GM23338 (cell line): ENCODE measurements at regions not wholly inside any gene's neighbourhood (a gene's known extent, or its start where the extent isn't known, plus 50 kb on each side); places are given as distances from the start of the nearest gene placed in this dataset.

ENCODE experiments used
- ATAC-seq: fragments of 200-7000 bp; cut with Tn5 transposase; 3 replicates; pipeline ENCODE4 v1.9.1; 2020
- DNase-seq: peaks from one replicate; pipeline ENCODE4 v3.0.0-alpha.2; 2015; ENCODE audit warnings: low spot score
- H2AFZ ChIP-seq: fragments of 200-600 bp; sonication (generic); 2 replicates; pipeline ENCODE4 v1.8.0; 2016; ENCODE audit warnings: antibody characterized with exemption, mild to moderate bottlenecking, moderate library complexity
- H3F3A ChIP-seq: fragments of 200-600 bp; sonication (generic); replicated peaks from 2 replicates; pipeline ENCODE4 v1.8.0; 2017; ENCODE audit warnings: antibody characterized with exemption, mixed run types, low read depth
- H3K27ac ChIP-seq: fragments of 200-600 bp; sonication (generic); 2 replicates; pipeline ENCODE4 v1.6.1; 2016; ENCODE audit warnings: low read depth
- H3K27me3 ChIP-seq: fragments of 200-600 bp; sonication (generic); 2 replicates; pipeline ENCODE4 v1.8.0; 2016; ENCODE audit warnings: mild to moderate bottlenecking, mixed run types, moderate library complexity; ENCODE audit not compliant: insufficient read depth
- H3K36me3 ChIP-seq: fragments of 200-600 bp; sonication (generic); 2 replicates; pipeline ENCODE4 v1.8.0; 2016; ENCODE audit warnings: mild to moderate bottlenecking; ENCODE audit not compliant: insufficient read depth
- H3K4me1 ChIP-seq: fragments of 200-600 bp; sonication (generic); 2 replicates; pipeline ENCODE4 v1.8.0; 2016; ENCODE audit warnings: mild to moderate bottlenecking, moderate library complexity; ENCODE audit not compliant: insufficient read depth
- H3K4me2 ChIP-seq: fragments of 200-600 bp; sonication (generic); 2 replicates; pipeline ENCODE4 v1.7.1; 2017; ENCODE audit warnings: mixed run types
- H3K4me3 ChIP-seq: fragments of 200-600 bp; sonication (generic); 2 replicates; pipeline ENCODE4 v1.6.1; 2016; ENCODE audit warnings: mixed run types
- H3K79me2 ChIP-seq: fragments of 200-600 bp; sonication (generic); replicated peaks from 2 replicates; pipeline ENCODE4 v1.8.0; 2017; ENCODE audit warnings: mild to moderate bottlenecking; ENCODE audit not compliant: insufficient read depth
- H3K9me2 ChIP-seq: fragments of 200-600 bp; sonication (generic); 2 replicates; pipeline ENCODE4 v1.8.0; 2017; ENCODE audit not compliant: insufficient read depth
- H4K20me1 ChIP-seq: fragments of 200-600 bp; sonication (generic); replicated peaks from 2 replicates; pipeline ENCODE4 v1.8.0; 2017; ENCODE audit warnings: mild to moderate bottlenecking; ENCODE audit not compliant: insufficient read depth
- H3K27ac Mint-ChIP-seq: 2 replicates; pipeline ENCODE4 v1.8.0; 2020; ENCODE audit warnings: inconsistent platforms, mild to moderate bottlenecking, moderate library complexity, mixed read lengths
- H3K27me3 Mint-ChIP-seq: 3 replicates; pipeline ENCODE4 v1.8.0; 2022; ENCODE audit warnings: low read depth, mild to moderate bottlenecking, moderate library complexity, mixed read lengths, inconsistent platforms; ENCODE audit not compliant: insufficient read depth, poor library complexity
- H3K36me3 Mint-ChIP-seq: 3 replicates; pipeline ENCODE4 v1.8.0; 2021; ENCODE audit warnings: low read depth, mild to moderate bottlenecking, inconsistent platforms, moderate library complexity, mixed read lengths
- H3K4me1 Mint-ChIP-seq: 3 replicates; pipeline ENCODE4 v1.8.0; 2020; ENCODE audit warnings: mild to moderate bottlenecking, inconsistent platforms, mixed read lengths
- H3K4me3 Mint-ChIP-seq: 3 replicates; pipeline ENCODE4 v1.8.0; 2021; ENCODE audit warnings: moderate library complexity, mild to moderate bottlenecking, inconsistent platforms, mixed read lengths
- H3K9me3 Mint-ChIP-seq: 3 replicates; pipeline ENCODE4 v1.8.0; 2020; ENCODE audit warnings: moderate library complexity, mild to moderate bottlenecking, inconsistent platforms, mixed read lengths
- CREB1 ChIP-seq: fragments of 250-450 bp; sonication (Bioruptor Pico); IDR thresholded peaks from 2 replicates; pipeline ENCODE4 v1.5.0; 2020; ENCODE audit warnings: low read depth, mild to moderate bottlenecking, moderate library complexity
- CTCF ChIP-seq, 2 experiments: fragments of 200-600 bp in 1 of 2; sonication (generic) in 1 of 2; conservative IDR thresholded peaks; 2 replicates each; pipeline versions ENCODE4 v1.5.1 to v1.6.1; 2016 to 2017; ENCODE audit warnings: antibody characterized with exemption in 2 of 2, low read depth in 2 of 2, mild to moderate bottlenecking in 2 of 2, moderate library complexity in 1 of 2
- ETS1 ChIP-seq: IDR thresholded peaks from 2 replicates; pipeline ENCODE4 v1.6.1; 2016; ENCODE audit warnings: antibody characterized with exemption
- EZH2 ChIP-seq: fragments of 200-600 bp; sonication (generic); IDR thresholded peaks from one replicate; pipeline ENCODE4 v1.8.0; 2017; ENCODE audit warnings: antibody characterized with exemption, mild to moderate bottlenecking, low read depth; ENCODE audit not compliant: unreplicated experiment
- JUNB ChIP-seq: IDR thresholded peaks from one replicate; pipeline ENCODE4 v1.6.1; 2016; ENCODE audit warnings: antibody characterized with exemption; ENCODE audit not compliant: unreplicated experiment
- NANOG ChIP-seq: IDR thresholded peaks from 2 replicates; pipeline ENCODE4 v1.6.1; 2016; ENCODE audit warnings: antibody characterized with exemption, borderline replicate concordance
- POLR2AphosphoS5 ChIP-seq: IDR thresholded peaks from 2 replicates; pipeline ENCODE4 v1.6.1; 2016; ENCODE audit warnings: antibody characterized with exemption, low read depth
- ZNF114 ChIP-seq: fragments of 250-450 bp; sonication (Bioruptor Pico); IDR thresholded peaks from 2 replicates; pipeline ENCODE4 v1.5.0; 2020; ENCODE audit warnings: mild to moderate bottlenecking, moderate library complexity
- ZNF331 ChIP-seq: fragments of 250-450 bp; sonication (Bioruptor Pico); IDR thresholded peaks from 2 replicates; pipeline ENCODE4 v1.5.0; 2020; ENCODE audit warnings: low read depth, mild to moderate bottlenecking, moderate library complexity
- TF ChIP-seq, protein P1 (sequence below): IDR thresholded peaks from one replicate; pipeline ENCODE4 v1.6.1; 2018; ENCODE audit warnings: antibody characterized with exemption; ENCODE audit not compliant: unreplicated experiment

DNA sequence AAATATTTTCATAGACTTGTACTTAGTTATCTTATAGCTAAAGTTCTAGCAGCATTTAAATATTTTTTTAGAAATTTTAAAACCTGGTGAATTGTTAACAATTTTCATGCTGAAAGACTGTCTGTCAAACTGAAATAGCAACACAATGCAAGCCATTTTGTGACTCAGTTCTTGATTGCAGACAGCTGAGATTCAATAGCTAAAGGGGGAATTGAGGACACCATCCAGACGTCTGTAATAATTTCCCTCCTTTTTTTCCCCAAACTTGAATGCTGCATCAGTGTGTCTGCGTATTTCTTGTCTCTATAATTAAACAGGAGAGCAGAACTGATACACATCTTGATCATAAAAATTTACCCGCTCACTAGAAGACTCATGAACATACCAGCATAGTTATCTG lies 468.3 kb downstream of the GBE1 start (continued):
- TF ChIP-seq ZNF114 (CRISPR knock-in tag) (no peak), ZNF331 (CRISPR knock-in tag) (no peak), ETS1 (no peak), CREB1 (CRISPR knock-in tag) (no peak), JUNB (no peak), EZH2 (no peak), CTCF (conservative IDR thresholded peaks at IDR 0.05; ENCODE audit: low read depth in 2 of 2) (no peak), NANOG (no peak)
- TF ChIP-seq, protein P1, sequence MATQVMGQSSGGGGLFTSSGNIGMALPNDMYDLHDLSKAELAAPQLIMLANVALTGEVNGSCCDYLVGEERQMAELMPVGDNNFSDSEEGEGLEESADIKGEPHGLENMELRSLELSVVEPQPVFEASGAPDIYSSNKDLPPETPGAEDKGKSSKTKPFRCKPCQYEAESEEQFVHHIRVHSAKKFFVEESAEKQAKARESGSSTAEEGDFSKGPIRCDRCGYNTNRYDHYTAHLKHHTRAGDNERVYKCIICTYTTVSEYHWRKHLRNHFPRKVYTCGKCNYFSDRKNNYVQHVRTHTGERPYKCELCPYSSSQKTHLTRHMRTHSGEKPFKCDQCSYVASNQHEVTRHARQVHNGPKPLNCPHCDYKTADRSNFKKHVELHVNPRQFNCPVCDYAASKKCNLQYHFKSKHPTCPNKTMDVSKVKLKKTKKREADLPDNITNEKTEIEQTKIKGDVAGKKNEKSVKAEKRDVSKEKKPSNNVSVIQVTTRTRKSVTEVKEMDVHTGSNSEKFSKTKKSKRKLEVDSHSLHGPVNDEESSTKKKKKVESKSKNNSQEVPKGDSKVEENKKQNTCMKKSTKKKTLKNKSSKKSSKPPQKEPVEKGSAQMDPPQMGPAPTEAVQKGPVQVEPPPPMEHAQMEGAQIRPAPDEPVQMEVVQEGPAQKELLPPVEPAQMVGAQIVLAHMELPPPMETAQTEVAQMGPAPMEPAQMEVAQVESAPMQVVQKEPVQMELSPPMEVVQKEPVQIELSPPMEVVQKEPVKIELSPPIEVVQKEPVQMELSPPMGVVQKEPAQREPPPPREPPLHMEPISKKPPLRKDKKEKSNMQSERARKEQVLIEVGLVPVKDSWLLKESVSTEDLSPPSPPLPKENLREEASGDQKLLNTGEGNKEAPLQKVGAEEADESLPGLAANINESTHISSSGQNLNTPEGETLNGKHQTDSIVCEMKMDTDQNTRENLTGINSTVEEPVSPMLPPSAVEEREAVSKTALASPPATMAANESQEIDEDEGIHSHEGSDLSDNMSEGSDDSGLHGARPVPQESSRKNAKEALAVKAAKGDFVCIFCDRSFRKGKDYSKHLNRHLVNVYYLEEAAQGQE = no peak

DNA sequence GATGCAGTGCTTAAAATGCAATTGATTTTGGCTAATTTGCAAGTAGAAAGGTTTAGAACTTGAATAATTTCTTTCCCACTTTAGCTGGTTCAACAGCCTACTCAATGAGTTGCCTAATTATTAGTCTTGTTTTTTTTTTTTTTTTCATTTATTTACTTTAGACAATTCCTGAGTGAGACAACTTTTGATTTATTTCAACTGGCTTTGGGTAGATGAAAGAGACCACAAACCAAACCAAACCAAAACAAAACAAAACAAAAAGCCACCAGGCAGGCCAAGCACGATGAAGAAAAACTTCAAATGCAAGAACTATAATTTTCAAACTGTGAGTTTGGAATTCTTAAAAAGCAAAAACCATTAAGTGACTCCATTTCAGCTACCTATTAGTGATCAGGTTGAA lies 469.9 kb downstream of the GBE1 start:
- no peak for TF ChIP-seq NANOG
- no peak for TF ChIP-seq ZNF331 (CRISPR knock-in tag)
- TF ChIP-seq POLR2AphosphoS5 = no peak
- TF ChIP-seq CTCF (conservative IDR thresholded peaks at IDR 0.05; ENCODE audit: low read depth in 2 of 2) = no peak
- TF ChIP-seq ETS1 = no peak
- TF ChIP-seq CREB1 (CRISPR knock-in tag) = no peak
- DNase-seq = no peak
- Histone ChIP-seq H3K27ac (no peak overlapping the region), H4K20me1 (no peaks in the 10 kb centered on the region), H3K4me1 (no peaks in the 10 kb centered on the region), H3K4me3 (no peak overlapping the region), H2AFZ (no peak overlapping the region), H3K79me2 (no peaks in the 10 kb centered on the region), H3F3A (no peaks in the 10 kb centered on the region), H3K9me2 (no peaks in the 10 kb centered on the region), H3K36me3 (no peaks in the 10 kb centered on the region), H3K4me2 (no peak overlapping the region), H3K27me3 (no peaks in the 10 kb centered on the region)
- Mint-ChIP-seq H3K4me3 (no peak overlapping the region), H3K4me1 (no peaks in the 10 kb centered on the region), H3K36me3 (no peaks in the 10 kb centered on the region), H3K27ac (no peak overlapping the region), H3K9me3 (no peaks in the 10 kb centered on the region), H3K27me3 (no peaks in the 10 kb centered on the region)
- ATAC-seq = no peak
